ENCODE measurements at regions not wholly inside any gene's neighbourhood (a gene's known extent, or its start where the extent isn't known, plus 50 kb on each side); places are given as distances from the start of the nearest gene placed in this dataset.

DNA sequence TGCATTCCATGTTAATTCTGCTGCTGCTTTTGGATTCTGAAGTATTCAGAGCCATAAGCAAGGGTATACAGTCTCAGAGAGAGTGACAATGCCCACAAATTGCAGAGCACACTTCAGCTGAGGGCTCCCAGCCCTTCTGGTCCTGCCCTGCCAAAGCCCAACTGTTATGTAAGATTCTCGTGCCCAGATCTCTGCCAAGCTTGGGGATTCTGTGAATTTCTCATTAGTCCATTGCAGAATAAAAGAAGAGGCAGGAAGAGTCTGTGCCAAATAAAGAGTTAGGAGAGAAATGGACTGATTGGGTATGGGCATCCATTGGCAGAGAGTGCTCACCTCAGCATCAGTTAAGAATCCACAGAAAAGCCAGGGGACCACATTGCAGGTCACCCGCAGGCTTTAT lies 112.0 kb upstream of the PNPT1 start:
- dilution Hi-C loops (cut with MboI; ENCODE audit: extremely low pct_ligation_motif_present, low sequenced_read_pairs), result no loop called here
- H3K79me2 ChIP-seq (ENCODE audit: control insufficient read depth, insufficient read depth, low read length), result no peaks in the 10 kb centered on the region
- H2AFZ ChIP-seq (ENCODE audit: control insufficient read depth, low read length), result no peak overlapping the region
- H3K27ac ChIP-seq (ENCODE audit: control insufficient read depth, insufficient read depth, low read length), result no peak overlapping the region
- H4K20me1 ChIP-seq (ENCODE audit: control insufficient read depth, extremely low read depth, insufficient read depth, low read length), result no peaks in the 10 kb centered on the region
- H3K4me1 ChIP-seq (ENCODE audit: control insufficient read depth, extremely low read depth, insufficient read depth, low read length), result peaks cover 5% of the 10 kb centered on the region
- FAIRE-seq (no peak), DNase-seq (ENCODE audit: low read depth, low spot score) (no peak)
- no peaks in the 10 kb centered on the region for H3K27me3 ChIP-seq (ENCODE audit: control insufficient read depth, extremely low read depth, insufficient read depth, low read length)
- TF ChIP-seq EZH2 (IDR thresholded peaks at IDR 0.05; ENCODE audit: low read length), result no peak
- TF ChIP-seq, protein P1, sequence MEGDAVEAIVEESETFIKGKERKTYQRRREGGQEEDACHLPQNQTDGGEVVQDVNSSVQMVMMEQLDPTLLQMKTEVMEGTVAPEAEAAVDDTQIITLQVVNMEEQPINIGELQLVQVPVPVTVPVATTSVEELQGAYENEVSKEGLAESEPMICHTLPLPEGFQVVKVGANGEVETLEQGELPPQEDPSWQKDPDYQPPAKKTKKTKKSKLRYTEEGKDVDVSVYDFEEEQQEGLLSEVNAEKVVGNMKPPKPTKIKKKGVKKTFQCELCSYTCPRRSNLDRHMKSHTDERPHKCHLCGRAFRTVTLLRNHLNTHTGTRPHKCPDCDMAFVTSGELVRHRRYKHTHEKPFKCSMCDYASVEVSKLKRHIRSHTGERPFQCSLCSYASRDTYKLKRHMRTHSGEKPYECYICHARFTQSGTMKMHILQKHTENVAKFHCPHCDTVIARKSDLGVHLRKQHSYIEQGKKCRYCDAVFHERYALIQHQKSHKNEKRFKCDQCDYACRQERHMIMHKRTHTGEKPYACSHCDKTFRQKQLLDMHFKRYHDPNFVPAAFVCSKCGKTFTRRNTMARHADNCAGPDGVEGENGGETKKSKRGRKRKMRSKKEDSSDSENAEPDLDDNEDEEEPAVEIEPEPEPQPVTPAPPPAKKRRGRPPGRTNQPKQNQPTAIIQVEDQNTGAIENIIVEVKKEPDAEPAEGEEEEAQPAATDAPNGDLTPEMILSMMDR (optimal IDR thresholded peaks at IDR 0.05 in 1 of 3, IDR thresholded peaks at IDR 0.05 in 1 of 3, conservative IDR thresholded peaks at IDR 0.05 in 1 of 3; ENCODE audit: extremely low read depth in 1 of 3, insufficient read depth in 2 of 3, low read length in 3 of 3), result no peak
- H3K9me3 ChIP-seq (ENCODE audit: control insufficient read depth, low read depth, low read length), result no peaks in the 10 kb centered on the region
- H3K4me3 ChIP-seq (ENCODE audit: control insufficient read depth in 2 of 3, extremely low read depth in 1 of 3, insufficient read depth in 2 of 3, low read depth in 1 of 3, low read length in 3 of 3), result no peak overlapping the region
- no peaks in the 10 kb centered on the region for H3K9me1 ChIP-seq (ENCODE audit: control insufficient read depth, extremely low read depth, insufficient read depth, low read length)
- H3K4me2 ChIP-seq (ENCODE audit: control insufficient read depth, extremely low read depth, insufficient read depth, low read depth, low read length), result no peak overlapping the region
- H3K36me3 ChIP-seq (ENCODE audit: control insufficient read depth in 2 of 2, extremely low read depth in 1 of 2, insufficient read depth in 2 of 2, low read length in 2 of 2), result no peaks in the 10 kb centered on the region
- no peak overlapping the region for H3K9ac ChIP-seq (ENCODE audit: control insufficient read depth, extremely low read depth, insufficient read depth, low read length)

DNA sequence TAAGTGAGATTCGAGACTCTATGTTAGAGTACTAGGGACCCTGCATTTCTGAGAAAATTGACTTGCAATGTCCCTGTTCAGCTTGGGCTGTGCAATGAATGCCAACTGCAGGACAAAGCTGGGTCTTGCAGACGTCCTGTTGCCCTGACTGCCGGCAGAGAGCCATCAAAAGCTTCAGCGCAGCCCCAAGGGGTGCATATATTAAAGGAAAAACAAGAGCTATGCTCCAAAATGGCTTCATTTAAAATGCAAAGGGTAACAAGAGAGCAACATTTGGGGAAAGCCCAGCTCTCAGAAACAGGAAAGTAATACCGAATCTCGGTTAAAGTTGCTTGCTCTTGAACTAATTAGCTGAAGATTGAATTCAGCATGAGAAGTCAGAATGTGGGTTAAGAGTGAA lies 110.9 kb upstream of the PNPT1 start:
- H3K4me3 ChIP-seq (ENCODE audit: control insufficient read depth in 2 of 3, extremely low read depth in 1 of 3, insufficient read depth in 2 of 3, low read depth in 1 of 3, low read length in 3 of 3), result no peak overlapping the region
- DNase-seq (ENCODE audit: low read depth, low spot score), result no peak
- H3K9me1 ChIP-seq (ENCODE audit: control insufficient read depth, extremely low read depth, insufficient read depth, low read length), result no peaks in the 10 kb centered on the region
- no peak overlapping the region for H3K4me2 ChIP-seq (ENCODE audit: control insufficient read depth, extremely low read depth, insufficient read depth, low read depth, low read length)
- H3K27me3 ChIP-seq (ENCODE audit: control insufficient read depth, extremely low read depth, insufficient read depth, low read length), result no peaks in the 10 kb centered on the region
- H4K20me1 ChIP-seq (ENCODE audit: control insufficient read depth, extremely low read depth, insufficient read depth, low read length), result no peaks in the 10 kb centered on the region
- no peak overlapping the region for H3K9ac ChIP-seq (ENCODE audit: control insufficient read depth, extremely low read depth, insufficient read depth, low read length)
- H3K36me3 ChIP-seq (ENCODE audit: control insufficient read depth in 2 of 2, extremely low read depth in 1 of 2, insufficient read depth in 2 of 2, low read length in 2 of 2), result no peaks in the 10 kb centered on the region
- peak overlapping the region; percentile 31 for H2AFZ ChIP-seq (ENCODE audit: control insufficient read depth, low read length)
- no peak for FAIRE-seq
- H3K9me3 ChIP-seq (ENCODE audit: control insufficient read depth, low read depth, low read length), result no peaks in the 10 kb centered on the region
- H3K27ac ChIP-seq (ENCODE audit: control insufficient read depth, insufficient read depth, low read length), result no peak overlapping the region
- H3K4me1 ChIP-seq (ENCODE audit: control insufficient read depth, extremely low read depth, insufficient read depth, low read length), result no peaks in the 10 kb centered on the region
- no peaks in the 10 kb centered on the region for H3K79me2 ChIP-seq (ENCODE audit: control insufficient read depth, insufficient read depth, low read length)
- dilution Hi-C loops (cut with MboI; ENCODE audit: extremely low pct_ligation_motif_present, low sequenced_read_pairs), result no loop called here
- TF ChIP-seq, protein P1 (optimal IDR thresholded peaks at IDR 0.05 in 1 of 3, IDR thresholded peaks at IDR 0.05 in 1 of 3, conservative IDR thresholded peaks at IDR 0.05 in 1 of 3; ENCODE audit: extremely low read depth in 1 of 3, insufficient read depth in 2 of 3, low read length in 3 of 3), result no peak
- TF ChIP-seq EZH2 (IDR thresholded peaks at IDR 0.05; ENCODE audit: low read length), result no peak
